ENCODE measurements at regions not wholly inside any gene's neighbourhood (a gene's known extent, or its start where the extent isn't known, plus 50 kb on each side); places are given as distances from the start of the nearest gene placed in this dataset.

DNA sequence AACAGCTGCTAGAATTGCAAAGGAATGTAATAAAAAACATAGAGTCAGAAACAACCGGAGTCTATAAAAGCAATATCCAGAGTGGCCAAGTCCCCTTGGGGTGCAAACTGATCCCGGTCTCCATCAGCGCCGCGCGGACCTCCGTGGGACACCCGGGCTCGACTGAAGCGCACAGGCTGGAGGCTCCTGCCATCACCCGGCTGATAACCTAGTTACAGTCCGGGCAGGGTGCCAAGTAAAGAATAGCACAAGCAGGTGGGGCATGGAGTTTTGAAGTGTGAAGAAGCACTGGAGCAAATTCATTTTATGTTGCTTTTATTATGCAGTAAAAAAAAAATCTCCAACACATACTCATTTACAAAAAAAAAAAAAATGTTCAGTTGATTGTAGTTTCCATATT is 205.1 kb upstream of the GMDS start:
- TF ChIP-seq CTCF (IDR thresholded peaks at IDR 0.05) = no peak
- no peak for TF ChIP-seq POLR2A (IDR thresholded peaks at IDR 0.05)
- no peak for DNase-seq
- H3K4me3 ChIP-seq = no peak overlapping the region
- H3K4me1 ChIP-seq = peaks cover 0 to 5% (median 0%) of the 10 kb centered on the region in 3 donors
- no peaks in the 10 kb centered on the region for H3K36me3 ChIP-seq
- H3K9me3 ChIP-seq = no peaks in the 10 kb centered on the region
- peaks cover 0 to 5% (median 0%) of the 10 kb centered on the region in 4 donors for H3K27me3 ChIP-seq
- no peak overlapping the region for H3K27ac ChIP-seq
- intact Hi-C loops (cut with DNase I) = loop anchor here (10.0 kb wide), 1 partner anchor 846 kb away; the partner anchor contains the start of gene FOXC1
- WGBS, 2 donors = 45 to 65% methylated on average over 4 to 11 of the region's 12 CpGs

DNA sequence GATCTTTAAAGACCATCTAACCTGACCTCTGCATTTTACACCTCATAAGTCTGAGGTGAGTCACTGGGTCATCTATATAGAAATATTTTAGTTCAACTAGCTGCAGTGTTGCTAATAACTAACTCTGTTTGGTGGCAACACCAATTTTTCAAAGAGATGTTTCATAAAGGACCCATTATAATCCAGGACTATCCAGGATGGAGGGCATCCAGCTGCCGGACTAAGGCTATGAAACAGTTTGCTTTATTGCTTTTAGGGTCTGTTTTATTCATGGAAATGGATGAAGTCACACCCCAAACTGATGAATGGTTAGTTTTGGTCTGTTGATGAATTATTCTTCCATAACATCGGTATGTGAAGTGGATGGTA is 204.2 kb upstream of the GMDS start:
- no peaks in the 10 kb centered on the region for H3K36me3 ChIP-seq
- intact Hi-C loops (cut with DNase I) = no loop called here
- peaks cover 0 to 5% (median 0%) of the 10 kb centered on the region in 4 donors for H3K27me3 ChIP-seq
- no peaks in the 10 kb centered on the region for H3K9me3 ChIP-seq
- H3K4me1 ChIP-seq = peaks cover 0 to 5% (median 0%) of the 10 kb centered on the region in 3 donors
- H3K27ac ChIP-seq = no peak overlapping the region
- H3K4me3 ChIP-seq = no peak overlapping the region
- WGBS, 2 donors = 65 to 68% methylated on average over 2 of the region's 2 CpGs
- TF ChIP-seq POLR2A (IDR thresholded peaks at IDR 0.05) (no peak), CTCF (IDR thresholded peaks at IDR 0.05) (no peak)
- no peak for DNase-seq

- Histone ChIP-seq H3K4me3 (peak overlapping the region in 2 of 4 donors; percentile 9 to 45), H3K27ac (no peak overlapping the region), H3K36me3 (no peaks in the 10 kb centered on the region), H3K9me3 (no peaks in the 10 kb centered on the region), H3K4me1 (peaks cover 0 to 5% (median 0%) of the 10 kb centered on the region in 3 donors), H3K27me3 (peaks cover 0 to 5% (median 0%) of the 10 kb centered on the region in 4 donors)
- no peak for DNase-seq
- intact Hi-C loops (cut with DNase I) = no loop called here
- 30 to 31% methylated on average over 19 to 22 of the region's 22 CpGs for WGBS, 2 donors
- peak; percentile 27 to 72 (median 60) for TF ChIP-seq CTCF (IDR thresholded peaks at IDR 0.05)
- TF ChIP-seq POLR2A (IDR thresholded peaks at IDR 0.05) = no peak
These were observed 203.6 kb upstream of the GMDS start for GRCh38 chr6:2448826-2449571.

DNA sequence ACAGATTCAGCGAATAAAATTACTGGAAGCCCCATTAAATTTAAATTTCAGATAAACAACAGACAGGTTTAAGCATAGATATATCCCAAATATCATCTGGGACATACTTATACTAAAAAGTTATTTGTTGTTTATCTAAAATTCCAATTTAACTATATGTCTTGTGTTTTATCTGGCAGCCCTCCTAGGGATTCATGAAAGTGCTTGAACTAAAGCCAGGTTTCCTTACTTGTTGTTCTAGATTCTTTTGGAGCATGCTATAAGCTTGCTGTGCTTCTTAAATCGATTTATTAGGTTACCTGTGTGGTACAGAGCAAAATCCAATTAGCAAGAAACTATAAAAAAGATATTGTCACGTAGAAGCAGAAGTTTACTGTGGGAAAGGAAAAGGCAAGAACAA is 202.5 kb upstream of the GMDS start:
- intact Hi-C loops (cut with DNase I) = no loop called here
- no peaks in the 10 kb centered on the region for H3K36me3 ChIP-seq
- DNase-seq = no peak
- peaks cover 0 to 5% (median 0%) of the 10 kb centered on the region in 3 donors for H3K4me1 ChIP-seq
- no peak for TF ChIP-seq CTCF (IDR thresholded peaks at IDR 0.05)
- no peak for TF ChIP-seq POLR2A (IDR thresholded peaks at IDR 0.05)
- H3K27me3 ChIP-seq = peaks cover 0 to 5% (median 0%) of the 10 kb centered on the region in 4 donors
- H3K27ac ChIP-seq = no peak overlapping the region
- H3K4me3 ChIP-seq = no peak overlapping the region
- no peaks in the 10 kb centered on the region for H3K9me3 ChIP-seq
- WGBS, 2 donors = 64 to 66% methylated on average over 3 of the region's 3 CpGs

GRCh38 chr6:2447318-2447920 is 202.0 kb upstream of the GMDS start:
- intact Hi-C loops (cut with DNase I) = no loop called here
- Histone ChIP-seq H3K4me1 (peaks cover 0 to 5% (median 0%) of the 10 kb centered on the region in 3 donors), H3K27me3 (peaks cover 0 to 5% (median 0%) of the 10 kb centered on the region in 4 donors), H3K4me3 (no peak overlapping the region), H3K36me3 (no peaks in the 10 kb centered on the region), H3K9me3 (no peaks in the 10 kb centered on the region), H3K27ac (no peak overlapping the region)
- DNase-seq = no peak
- TF ChIP-seq CTCF (IDR thresholded peaks at IDR 0.05) (no peak), POLR2A (IDR thresholded peaks at IDR 0.05) (no peak)
- WGBS, 2 donors = 82% methylated on average over 3 of the region's 4 CpGs; no CpG with 5 or more reads in 1 of the 2 donors
